Parathyroid adenoma (tissue), 2 donors: ENCODE measurements at regions not wholly inside any gene's neighbourhood (a gene's known extent, or its start where the extent isn't known, plus 50 kb on each side); places are given as distances from the start of the nearest gene placed in this dataset.

Source experiments
- H2AFZ ChIP-seq: fragments of 300-600 bp; sonication (generic); one replicate; pipeline ENCODE4 v1.7.0; 2017; ENCODE audit warnings: antibody characterized with exemption, mild to moderate bottlenecking
- H3K27ac ChIP-seq: fragments of 300-600 bp; sonication (generic); one replicate; pipeline ENCODE4 v1.7.0; 2017
- H3K27me3 ChIP-seq: fragments of 300-600 bp; sonication (generic); one replicate; pipeline ENCODE4 v1.7.0; 2017; ENCODE audit warnings: low read length; ENCODE audit not compliant: control insufficient read depth, insufficient read depth
- H3K36me3 ChIP-seq: fragments of 300-600 bp; sonication (generic); one replicate; pipeline ENCODE4 v1.7.0; 2017; ENCODE audit warnings: low read length; ENCODE audit not compliant: control insufficient read depth, insufficient read depth
- H3K4me1 ChIP-seq: fragments of 300-600 bp; sonication (generic); one replicate; pipeline ENCODE4 v1.7.0; 2017; ENCODE audit warnings: control low read depth
- H3K4me2 ChIP-seq: fragments of 300-600 bp; sonication (generic); one replicate; pipeline ENCODE4 v1.7.0; 2017; ENCODE audit warnings: low read length
- H3K4me3 ChIP-seq: fragments of 300-600 bp; sonication (generic); one replicate; pipeline ENCODE4 v1.7.0; 2017; ENCODE audit warnings: low read depth, low read length
- H3K79me2 ChIP-seq: fragments of 300-600 bp; sonication (generic); one replicate; pipeline ENCODE4 v1.7.0; 2017; ENCODE audit warnings: control low read depth
- H3K9ac ChIP-seq: fragments of 300-600 bp; sonication (generic); one replicate; pipeline ENCODE4 v1.7.0; 2017; ENCODE audit warnings: mild to moderate bottlenecking
- H3K9me3 ChIP-seq: fragments of 300-600 bp; sonication (generic); one replicate; pipeline ENCODE4 v1.7.0; 2017; ENCODE audit warnings: low read length; ENCODE audit not compliant: control insufficient read depth
- TF ChIP-seq, protein P1 (sequence below): fragments of 300-600 bp; sonication (generic); IDR thresholded peaks from one replicate; pipeline ENCODE4 v1.7.0; 2017; ENCODE audit warnings: antibody characterized with exemption, mild to moderate bottlenecking
- donor health status: primary hyperparathyroidism.

- Histone ChIP-seq H3K36me3 (no peaks in the 10 kb centered on the region), H3K27me3 (no peaks in the 10 kb centered on the region), H3K4me3 (no peak overlapping the region), H3K4me2 (no peak overlapping the region), H3K9me3 (no peaks in the 10 kb centered on the region), H3K9ac (no peak overlapping the region), H3K79me2 (no peaks in the 10 kb centered on the region), H2AFZ (no peak overlapping the region), H3K4me1 (no peaks in the 10 kb centered on the region), H3K27ac (no peak overlapping the region)
- TF ChIP-seq, protein P1, sequence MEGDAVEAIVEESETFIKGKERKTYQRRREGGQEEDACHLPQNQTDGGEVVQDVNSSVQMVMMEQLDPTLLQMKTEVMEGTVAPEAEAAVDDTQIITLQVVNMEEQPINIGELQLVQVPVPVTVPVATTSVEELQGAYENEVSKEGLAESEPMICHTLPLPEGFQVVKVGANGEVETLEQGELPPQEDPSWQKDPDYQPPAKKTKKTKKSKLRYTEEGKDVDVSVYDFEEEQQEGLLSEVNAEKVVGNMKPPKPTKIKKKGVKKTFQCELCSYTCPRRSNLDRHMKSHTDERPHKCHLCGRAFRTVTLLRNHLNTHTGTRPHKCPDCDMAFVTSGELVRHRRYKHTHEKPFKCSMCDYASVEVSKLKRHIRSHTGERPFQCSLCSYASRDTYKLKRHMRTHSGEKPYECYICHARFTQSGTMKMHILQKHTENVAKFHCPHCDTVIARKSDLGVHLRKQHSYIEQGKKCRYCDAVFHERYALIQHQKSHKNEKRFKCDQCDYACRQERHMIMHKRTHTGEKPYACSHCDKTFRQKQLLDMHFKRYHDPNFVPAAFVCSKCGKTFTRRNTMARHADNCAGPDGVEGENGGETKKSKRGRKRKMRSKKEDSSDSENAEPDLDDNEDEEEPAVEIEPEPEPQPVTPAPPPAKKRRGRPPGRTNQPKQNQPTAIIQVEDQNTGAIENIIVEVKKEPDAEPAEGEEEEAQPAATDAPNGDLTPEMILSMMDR, result no peak
Measured at GRCh38 chrX:138858438-138858837, 146.9 kb upstream of the FGF13 start.

DNA sequence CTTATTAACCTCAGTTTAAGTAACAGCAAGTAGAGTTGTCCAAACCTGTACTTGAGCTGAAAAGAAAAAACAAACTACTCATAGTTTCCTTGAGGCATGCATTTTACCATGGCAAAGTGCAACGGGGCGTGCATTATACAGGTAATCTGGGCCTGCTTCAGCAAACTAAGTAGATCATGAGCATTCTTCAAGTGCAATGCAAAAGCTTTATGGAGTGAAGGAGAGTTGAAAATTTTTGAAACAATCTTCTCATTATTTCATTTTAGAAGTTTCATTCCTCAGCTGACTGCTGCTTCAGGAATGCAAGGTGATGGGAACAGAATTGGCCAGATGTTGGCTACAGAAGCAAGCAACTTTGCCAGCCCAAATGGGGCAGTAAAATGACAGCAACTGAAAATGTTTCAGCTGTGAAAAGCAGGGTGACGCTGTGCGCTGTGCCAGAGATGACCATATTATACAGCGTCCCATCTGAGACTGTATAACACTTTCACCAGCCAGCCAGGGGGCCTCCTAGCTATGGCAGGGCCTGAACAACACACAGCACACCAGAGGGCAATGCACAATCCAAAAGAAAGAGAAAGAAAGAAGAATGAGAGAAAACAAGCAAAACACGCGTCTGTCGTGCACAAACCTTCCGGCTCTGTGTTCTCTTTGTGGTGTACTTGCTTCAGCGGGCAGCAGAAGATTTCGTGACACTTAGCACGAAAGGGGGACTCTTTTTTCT lies 145.5 kb upstream of the FGF13 start:
- Histone ChIP-seq H3K27me3 (no peaks in the 10 kb centered on the region), H3K4me1 (no peaks in the 10 kb centered on the region), H3K36me3 (no peaks in the 10 kb centered on the region), H3K79me2 (no peaks in the 10 kb centered on the region), H3K4me2 (no peak overlapping the region), H3K9me3 (no peaks in the 10 kb centered on the region), H3K9ac (no peak overlapping the region), H2AFZ (no peak overlapping the region), H3K4me3 (no peak overlapping the region), H3K27ac (no peak overlapping the region)
- TF ChIP-seq, protein P1, result no peak

DNA sequence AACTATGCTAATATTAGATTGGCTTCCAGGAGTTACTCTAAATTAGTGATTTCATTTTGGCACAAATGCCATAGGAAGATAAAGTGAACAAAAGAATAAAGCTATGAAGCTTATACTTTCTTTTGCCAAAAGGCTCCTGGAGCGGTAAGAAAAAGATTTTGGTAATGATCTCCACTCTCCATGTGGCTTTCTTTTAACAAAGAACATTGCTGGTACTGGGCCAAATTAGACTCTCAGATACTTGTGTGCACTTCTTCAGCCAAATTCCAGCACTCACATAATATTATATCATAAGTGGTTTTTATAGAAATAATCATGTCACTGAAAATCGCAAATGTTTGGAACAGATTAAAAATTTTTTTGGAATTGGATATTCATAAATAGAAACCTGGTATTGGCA lies 142.4 kb upstream of the FGF13 start:
- H3K27ac ChIP-seq, result no peak overlapping the region
- TF ChIP-seq, protein P1, result no peak
- H3K79me2 ChIP-seq, result no peaks in the 10 kb centered on the region
- no peak overlapping the region for H3K9ac ChIP-seq
- no peaks in the 10 kb centered on the region for H3K4me1 ChIP-seq
- H3K9me3 ChIP-seq, result no peaks in the 10 kb centered on the region
- no peak overlapping the region for H3K4me3 ChIP-seq
- H2AFZ ChIP-seq, result no peak overlapping the region
- no peaks in the 10 kb centered on the region for H3K27me3 ChIP-seq
- H3K4me2 ChIP-seq, result no peak overlapping the region
- H3K36me3 ChIP-seq, result no peaks in the 10 kb centered on the region

GRCh38 chrX:138849521-138849920 lies 138.0 kb upstream of the FGF13 start:
- no peaks in the 10 kb centered on the region for H3K79me2 ChIP-seq
- no peaks in the 10 kb centered on the region for H3K4me1 ChIP-seq
- no peaks in the 10 kb centered on the region for H3K27me3 ChIP-seq
- H2AFZ ChIP-seq, result no peak overlapping the region
- no peak overlapping the region for H3K9ac ChIP-seq
- no peak overlapping the region for H3K4me3 ChIP-seq
- H3K4me2 ChIP-seq, result no peak overlapping the region
- TF ChIP-seq, protein P1, result no peak
- H3K9me3 ChIP-seq, result no peaks in the 10 kb centered on the region
- H3K27ac ChIP-seq, result no peak overlapping the region
- H3K36me3 ChIP-seq, result no peaks in the 10 kb centered on the region

DNA sequence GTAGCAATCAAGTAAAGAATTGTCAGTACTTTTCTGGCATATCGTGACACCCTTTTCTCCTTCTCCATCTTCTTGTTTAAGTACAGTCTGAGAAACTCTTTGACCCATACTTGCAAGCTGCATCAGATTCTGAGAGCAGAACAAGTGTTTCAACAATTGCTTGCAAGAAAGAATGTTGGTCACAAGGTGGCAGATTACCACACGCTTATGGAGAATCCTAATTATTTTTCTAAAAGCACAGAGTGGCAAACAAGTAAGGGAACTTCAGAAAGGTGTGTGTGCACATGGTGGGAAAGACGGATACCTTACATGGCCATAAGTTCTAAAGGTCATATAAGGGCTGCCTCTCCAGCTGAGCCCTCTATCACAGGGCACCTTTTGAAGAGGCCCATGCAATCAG lies 136.4 kb upstream of the FGF13 start:
- Histone ChIP-seq H3K4me1 (no peaks in the 10 kb centered on the region), H3K27me3 (no peaks in the 10 kb centered on the region), H3K9ac (no peak overlapping the region), H2AFZ (no peak overlapping the region), H3K4me2 (no peak overlapping the region), H3K36me3 (no peaks in the 10 kb centered on the region), H3K79me2 (no peaks in the 10 kb centered on the region), H3K27ac (no peak overlapping the region), H3K4me3 (no peak overlapping the region), H3K9me3 (no peaks in the 10 kb centered on the region)
- TF ChIP-seq, protein P1, result no peak
